GM21367 (cell line): ENCODE measurements at regions not wholly inside any gene's neighbourhood (a gene's known extent, or its start where the extent isn't known, plus 50 kb on each side); places are given as distances from the start of the nearest gene placed in this dataset.
A peak's percentile ranks its signal among the peaks of the same experiment; 100 is the strongest.

Experiments used
- ATAC-seq: cut with Tn5 transposase; IDR thresholded peaks from one replicate; pipeline ENCODE4 v1.9.1; 2021; ENCODE audit not compliant: unreplicated experiment

DNA sequence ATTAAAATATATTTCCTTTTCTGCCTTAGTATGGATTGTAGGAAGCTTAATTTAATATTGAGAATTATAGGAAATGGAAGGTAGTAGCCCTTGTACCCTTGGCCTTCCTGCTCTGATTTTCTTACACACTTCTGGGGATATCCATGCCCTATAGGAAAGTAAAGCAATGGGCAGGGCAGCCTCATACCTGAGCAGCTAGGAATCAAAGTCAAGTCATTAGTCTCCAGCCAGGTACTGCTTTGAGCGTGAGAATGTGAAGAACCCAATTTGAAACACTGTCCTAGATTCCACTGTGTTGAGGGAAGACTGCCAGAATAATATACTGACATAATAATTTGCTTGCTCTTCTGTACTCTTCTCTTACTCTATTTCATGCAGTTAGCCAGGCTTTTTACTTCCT, 51.0 kb upstream of the L3MBTL3 start:
- no peak for ATAC-seq

DNA sequence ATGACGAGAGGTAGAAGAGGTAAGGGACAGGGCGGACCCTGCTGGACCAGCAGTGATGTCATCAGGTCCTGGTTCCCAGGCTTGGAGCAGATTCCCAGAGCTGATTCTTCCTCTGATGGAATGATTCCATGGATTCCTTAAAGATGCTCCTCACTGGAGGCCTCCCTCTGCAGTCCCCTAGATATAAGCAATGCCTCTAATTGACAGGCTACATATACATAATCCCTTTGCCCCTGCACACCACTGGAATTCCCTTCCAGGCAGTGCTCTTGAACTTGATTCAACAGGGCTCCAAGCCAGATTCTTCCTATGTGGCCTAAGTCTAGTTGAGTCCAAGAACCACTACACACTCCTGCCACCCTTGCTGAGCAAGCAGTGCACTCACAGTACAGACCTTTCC, 52.3 kb upstream of the L3MBTL3 start:
- no peak for ATAC-seq

DNA sequence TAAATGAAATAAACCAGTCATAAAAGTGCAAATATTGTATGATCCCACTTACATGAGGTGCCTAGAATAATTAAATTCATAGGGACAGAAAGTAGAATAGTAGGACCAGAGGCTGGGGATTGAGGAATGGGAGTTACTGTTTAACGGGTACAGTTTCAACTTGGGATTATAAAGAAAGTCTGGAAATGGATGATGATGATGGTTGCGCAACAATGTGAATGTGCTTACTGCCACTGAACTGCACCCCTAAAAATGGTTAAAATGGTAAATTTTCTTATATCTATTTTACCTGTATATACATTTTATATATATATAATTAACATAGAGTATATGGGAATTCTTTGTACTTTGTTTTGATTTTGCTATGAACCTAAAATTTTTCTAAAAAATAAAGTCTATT, 53.3 kb upstream of the L3MBTL3 start:
- ATAC-seq, result no peak

DNA sequence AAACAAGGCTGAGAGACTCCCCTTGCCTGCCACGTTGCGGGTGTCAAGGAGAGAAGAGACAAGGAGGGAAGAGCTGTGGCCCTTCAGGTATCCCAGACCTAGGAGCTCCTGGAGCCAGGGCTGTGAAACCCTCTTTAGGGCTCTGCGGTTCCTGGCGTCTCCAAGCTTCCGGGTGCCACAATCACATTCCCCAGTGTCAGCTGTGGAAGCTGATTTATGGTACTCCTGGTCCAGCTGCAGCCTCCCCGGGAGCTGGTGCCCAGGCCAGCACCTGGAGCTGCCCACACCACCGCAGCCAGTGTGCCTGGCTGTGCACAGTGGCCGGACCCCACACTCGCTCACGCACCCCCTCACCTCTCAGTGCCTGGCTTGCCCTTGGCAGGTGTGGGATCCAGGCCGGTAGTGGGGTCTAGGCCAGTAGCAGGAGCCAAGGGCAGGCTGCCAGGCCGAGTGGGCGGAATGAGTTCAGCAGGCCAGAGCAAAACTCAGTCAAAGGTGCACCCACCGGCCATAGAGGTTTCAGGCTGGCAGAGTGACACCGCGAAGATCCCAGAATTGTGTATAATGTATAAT, 58.9 kb upstream of the L3MBTL3 start:
- ATAC-seq, result no peak

DNA sequence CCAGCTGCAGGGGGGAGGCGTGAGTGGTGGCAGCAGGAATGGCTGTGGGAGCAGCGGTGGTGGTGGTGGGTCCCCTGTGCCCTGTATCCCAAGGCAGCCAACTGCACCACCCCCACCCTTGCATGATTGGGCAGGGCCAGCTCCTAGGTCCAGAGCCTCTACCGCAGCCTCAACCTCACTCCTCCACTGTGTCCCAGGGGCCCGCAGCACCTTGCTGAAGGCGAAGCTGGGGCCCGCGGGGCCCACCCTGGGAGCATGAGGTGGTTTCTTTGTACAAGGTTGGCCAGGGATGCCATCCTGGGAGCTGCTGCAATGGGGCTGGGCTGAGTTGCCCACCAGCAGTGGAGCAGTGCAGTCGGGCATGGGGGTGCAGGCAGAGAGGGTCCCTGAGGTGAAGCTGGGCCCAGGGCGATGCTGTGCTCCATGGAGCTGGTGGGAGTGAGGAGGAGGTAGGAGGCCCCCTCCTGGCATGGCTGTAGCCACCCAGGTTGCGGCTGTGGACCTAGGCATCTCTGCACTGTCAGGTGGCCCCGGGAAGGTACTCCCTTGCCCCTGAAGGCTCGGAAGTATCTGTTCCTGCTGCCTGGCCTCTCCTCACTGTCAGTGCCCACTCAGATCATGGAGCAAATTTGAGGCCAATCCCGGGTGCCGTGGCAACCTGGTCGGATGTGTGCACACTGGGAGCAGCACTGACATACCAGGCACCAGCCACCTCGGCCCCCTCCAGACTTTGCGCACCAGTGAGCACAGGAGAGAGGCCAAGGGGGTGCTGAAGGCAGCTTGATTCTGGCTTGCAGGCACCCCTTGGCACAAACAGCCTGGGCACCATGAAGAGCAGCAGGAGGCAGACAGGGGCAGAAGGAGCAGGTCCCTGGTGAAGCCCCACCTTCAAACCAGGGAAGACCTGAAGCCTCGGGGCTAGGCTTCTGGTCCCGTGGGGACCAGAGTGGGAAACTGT, 60.2 kb upstream of the L3MBTL3 start:
- no peak for ATAC-seq

DNA sequence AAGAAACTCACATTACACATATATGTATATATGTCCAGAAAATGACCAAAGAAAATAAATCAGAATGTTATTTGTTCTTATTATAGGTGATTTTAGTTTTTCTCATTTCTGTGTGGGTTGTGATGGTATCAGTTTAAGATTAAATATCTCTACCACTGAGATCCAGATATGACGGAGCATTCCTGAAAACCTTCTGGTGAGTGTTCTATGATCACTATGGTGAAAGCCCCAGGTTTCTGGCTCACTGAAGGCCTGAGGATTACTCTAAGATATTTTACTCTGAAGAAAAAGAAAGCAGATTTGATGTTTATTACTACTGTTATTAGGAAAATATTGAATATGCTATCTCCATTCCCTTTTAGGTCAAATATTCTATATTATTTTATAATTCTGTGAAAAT, 62.8 kb upstream of the L3MBTL3 start:
- no peak for ATAC-seq

DNA sequence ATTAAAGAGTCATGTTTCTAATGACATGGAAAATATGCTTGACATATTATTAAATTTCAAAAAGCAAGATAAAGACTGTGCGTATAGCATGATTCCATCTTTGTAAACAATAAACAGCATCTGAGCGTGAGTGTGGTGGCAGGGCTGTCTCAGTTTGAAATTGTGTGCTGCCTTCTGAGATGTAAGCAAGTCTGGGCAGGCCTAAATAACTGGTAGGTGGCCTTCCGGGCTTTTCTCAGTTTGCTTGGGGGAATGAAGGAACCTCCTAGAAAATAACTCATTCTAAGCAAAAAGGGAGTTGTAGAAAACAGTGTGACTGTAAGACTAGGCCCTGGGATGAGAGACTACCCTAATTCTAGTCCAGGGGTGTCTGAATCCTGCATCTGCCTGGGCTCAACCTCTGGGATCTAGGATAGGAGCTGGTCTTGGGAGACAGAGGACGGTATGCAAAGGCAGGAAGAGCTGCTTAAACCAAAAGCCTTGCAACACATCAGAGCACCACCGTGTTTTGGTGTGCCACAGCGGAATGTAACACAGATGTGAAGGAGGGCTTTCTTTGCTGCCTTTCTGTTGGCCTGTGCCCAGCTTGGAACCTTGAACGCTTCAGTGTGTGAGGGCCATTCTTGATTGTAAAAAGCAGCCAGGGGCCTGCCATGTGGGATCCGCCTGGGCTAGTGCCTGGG, 63.5 kb upstream of the L3MBTL3 start:
- ATAC-seq, result no peak

DNA sequence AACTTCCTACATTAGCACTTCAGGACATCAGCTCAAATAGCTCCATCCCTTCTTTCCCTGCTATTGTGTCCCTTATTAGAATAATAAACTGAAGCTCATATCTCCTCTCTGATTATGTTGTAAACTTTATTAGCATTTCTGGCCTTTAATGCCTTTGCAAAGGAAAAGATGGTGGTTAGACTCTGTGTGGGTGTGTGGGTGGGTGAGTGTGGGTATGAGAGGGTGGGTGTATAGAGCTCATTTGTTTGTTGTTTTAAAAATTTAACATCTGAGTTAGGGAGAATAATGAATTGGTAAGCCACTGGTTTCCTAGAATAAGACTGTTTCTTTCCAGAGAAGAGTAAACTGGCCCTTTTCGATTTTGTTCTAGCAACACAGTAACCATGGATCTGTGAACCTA, 70.6 kb upstream of the L3MBTL3 start:
- ATAC-seq, result no peak

DNA sequence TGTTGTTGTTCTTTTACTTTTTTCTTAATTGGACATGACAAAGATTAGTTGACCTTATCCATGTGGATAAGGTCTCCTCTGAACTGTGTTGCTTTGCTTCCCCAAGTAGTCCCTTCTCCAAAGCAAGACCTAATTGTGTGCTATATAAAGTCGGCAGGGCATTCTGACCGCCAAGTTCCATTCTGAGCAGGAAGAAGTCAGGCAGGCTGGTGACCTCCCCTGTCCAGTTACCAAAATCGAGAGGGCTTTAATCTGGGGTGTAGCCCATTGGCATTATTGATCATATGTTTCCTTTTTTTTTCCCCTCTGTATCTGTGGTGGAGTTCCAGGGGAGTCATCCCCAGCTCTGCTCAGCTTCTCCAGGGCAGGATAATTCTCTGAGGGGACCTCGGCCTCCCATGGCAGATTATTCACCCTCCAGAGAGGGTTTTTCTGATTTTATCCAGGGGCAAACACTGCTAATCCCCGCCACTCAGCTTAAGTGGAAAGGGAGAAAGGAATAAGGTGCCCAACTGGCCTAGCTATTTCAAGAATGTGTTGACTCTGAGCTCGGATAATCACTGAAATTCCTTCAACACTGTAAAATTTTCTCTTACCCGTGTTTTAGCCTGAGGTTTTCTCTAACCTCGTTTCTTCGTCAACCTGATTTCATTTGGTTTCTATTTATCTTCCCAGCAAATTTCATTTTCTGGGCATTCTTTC, 71.8 kb upstream of the L3MBTL3 start:
- ATAC-seq, result no peak

DNA sequence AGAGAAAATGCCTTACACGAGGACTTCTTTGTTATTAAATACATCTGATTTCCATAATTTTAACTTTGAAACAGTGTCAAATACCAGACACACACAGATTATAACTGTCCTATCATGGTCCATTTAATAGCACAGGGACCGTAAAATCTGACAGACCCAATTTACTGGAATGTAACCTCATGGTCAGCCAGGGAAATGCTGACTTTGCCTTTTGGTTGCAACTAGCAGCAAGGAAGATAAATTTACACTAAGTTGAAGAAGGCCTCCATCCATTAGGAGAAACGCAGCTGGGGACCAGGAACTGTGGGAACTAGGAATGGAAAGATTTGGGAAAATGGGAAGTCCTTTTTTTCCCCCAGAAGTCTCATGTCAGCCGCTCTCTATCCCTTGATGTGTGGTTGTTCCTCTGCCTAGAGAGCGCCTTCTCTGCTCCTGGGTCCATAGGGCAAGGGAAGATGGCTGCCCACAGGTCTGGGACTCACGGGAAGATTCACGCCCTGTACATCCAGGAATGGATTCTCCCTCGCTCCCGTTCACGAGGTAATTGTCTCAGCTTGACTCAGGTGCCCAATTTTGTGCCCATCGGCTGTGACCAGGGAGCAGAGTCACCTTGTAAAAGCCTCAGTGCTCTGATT, 74.6 kb upstream of the L3MBTL3 start:
- ATAC-seq, result no peak

DNA sequence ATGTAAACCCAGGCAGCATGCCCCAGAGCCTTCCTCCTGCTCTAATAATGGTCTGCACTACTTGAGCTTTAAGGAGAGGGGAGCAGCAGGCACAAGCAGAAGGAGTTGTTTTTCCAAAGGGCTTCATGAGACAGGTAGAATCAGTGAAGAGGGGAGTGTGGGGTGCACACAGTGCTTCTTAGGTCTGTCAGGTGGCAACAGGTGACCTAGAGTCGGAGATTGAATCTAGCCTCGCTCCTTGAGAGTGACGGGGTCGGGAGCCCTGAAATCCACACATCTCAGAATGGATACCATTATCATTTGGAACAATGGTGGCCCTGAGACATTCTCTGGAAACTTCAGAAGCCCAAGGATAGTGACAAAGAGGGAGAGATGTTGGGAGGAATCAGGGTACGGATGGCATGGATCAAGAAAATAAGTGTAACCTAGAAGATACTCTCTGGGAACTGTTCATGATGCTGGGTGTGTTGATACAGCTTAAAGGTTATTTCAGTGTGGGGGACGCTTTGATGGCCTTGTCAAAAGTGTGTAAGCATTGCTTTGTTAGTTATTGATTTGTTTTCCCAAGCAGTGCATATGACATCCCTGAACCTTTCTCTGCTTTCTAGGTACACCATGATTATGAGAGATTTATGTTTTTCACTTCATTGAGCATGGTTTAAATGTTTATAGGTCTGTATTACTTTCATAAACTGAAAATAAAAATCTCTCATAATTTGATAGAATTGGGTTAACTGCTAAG, 77.8 kb upstream of the L3MBTL3 start:
- no peak for ATAC-seq

DNA sequence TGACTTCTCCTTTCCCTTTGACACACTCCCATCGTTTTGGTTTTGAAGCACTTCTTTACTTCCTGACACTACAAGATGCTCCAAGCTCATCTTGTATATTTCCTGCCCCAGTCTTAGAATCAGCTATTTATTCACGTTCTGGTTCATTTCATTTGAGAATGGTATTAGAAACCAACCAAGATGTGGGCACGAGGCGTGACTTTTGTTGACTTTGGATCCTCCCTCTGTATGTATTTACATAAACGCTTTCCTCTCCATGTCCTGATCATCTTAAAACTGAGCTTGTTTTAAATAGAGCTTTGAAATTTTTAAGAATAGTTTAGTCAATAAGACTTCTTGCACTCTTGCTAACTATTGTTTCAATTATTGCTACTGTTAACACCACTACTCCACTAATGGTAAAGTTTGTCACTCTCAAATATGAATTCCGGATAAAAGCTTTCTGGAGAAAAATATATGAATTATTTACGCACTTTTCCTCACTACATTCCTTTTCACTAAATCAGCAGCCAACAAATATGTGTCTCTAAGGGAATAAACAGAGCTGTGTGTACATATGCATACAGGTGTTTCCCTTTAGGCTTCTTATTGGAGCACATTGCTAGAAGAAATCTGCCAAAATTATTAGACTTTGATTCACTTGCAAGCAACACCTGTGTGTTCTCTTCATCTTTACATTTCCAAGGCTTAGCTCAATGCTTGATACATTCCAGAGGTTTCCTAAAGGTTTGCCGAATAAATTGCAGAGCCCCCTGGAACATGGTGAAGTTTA, 77.3 kb upstream of the TMEM244 start:
- no peak for ATAC-seq

DNA sequence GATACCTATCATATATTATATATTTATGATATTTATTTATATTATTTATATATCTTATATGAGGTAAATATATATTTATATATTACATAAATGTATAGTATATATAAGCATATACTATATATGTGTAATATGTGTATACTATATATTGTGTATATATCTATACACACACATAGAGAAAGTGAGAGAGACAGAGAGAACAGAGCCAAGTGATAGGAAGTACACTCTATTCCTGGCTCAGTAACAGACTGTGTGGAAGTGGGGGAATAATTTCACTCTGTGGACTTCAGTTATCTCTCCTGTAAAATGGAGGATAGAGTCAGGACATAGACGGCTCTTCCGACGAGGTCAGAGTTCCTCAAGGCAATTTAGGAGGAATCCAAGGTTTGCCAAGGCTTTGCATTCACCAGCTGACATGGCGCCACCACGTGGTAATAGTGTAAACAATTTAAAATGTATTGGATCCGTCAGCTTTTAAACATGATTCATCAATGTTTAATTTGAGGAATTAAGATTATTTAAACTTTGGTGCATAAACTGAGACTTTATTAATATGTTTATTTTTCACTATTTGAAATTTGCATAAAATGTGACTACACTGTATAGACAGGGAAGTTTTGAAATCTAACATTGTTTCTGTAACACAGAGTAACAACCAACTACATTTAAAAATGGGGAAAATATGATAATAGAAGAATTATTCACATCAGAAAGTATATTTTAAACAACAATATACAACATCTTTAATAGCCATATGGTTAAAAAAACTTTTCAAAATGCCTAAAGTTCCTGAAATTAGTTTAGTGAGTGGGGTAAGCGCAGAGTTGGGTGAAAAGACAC, 75.4 kb upstream of the TMEM244 start:
- ATAC-seq, result peak; percentile 90

DNA sequence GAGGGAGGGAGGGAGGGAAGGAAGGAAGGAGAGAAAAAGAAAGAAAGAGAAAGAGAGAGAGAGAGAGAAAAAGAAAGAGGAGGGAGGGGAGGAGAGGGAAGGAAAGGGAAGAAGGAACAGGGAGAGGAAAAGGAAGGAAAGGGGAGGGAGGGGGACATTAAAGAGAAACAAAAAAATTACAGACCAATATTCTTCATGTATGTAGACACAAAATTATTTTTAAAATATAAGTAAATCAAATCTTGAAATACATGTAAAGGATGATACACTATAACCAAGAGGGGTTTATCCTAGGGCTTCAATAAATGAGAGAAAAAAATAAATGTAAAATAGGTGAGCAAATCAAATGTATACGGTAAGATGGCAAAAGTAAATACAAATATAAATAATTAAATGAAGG, 71.2 kb upstream of the TMEM244 start:
- ATAC-seq, result no peak

DNA sequence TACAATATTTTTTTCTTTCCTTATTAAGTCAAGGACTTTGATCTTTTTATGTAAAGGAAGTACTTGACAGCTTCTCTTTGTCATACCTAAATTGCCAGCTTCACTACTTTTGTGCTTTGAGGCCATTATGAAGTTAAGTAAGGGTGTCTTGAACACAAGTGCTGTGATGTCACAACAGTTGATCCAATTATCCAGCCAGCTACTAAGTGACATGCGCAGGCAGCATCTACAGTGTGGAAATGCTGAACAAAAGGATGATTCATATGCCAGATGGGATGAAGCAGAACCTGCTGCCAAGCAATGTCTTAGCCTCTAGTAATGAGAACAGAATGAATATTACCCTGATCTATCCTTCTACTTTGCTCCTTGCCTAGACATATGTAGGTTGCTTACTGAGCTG, 68.3 kb upstream of the TMEM244 start:
- ATAC-seq, result no peak

DNA sequence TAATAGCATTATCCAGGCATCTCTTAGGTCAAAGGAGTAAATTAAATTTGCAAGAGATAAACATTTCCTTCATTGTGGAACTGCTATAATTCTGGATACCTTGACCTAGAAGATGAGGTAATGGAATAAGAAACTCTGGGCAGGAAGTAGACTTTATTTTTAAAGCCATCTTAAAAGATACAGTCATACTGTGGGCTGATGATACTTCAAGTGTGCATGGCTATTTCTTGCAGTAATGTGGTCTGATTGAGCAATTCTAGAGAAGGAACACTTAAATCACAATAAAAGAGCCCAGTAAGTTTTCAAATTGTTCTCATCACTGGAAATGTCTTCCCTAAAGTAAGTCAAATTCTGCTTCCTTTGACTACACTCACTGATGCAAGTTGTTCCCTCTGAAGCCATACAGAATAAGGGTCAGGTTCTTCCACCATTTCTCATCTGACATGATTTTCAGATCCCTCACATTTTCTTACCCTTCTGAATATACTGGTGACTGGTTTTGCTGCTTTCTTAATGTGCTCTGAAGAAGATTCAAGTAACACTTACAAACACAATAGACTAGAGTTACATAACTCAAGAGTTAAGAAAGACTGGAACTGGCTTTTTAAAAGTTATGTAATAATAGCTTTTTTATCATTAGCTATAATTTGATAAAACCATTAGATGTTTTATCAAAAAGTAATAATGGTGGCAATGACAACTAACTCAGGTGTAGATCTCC, 62.6 kb upstream of the TMEM244 start:
- ATAC-seq, result no peak

DNA sequence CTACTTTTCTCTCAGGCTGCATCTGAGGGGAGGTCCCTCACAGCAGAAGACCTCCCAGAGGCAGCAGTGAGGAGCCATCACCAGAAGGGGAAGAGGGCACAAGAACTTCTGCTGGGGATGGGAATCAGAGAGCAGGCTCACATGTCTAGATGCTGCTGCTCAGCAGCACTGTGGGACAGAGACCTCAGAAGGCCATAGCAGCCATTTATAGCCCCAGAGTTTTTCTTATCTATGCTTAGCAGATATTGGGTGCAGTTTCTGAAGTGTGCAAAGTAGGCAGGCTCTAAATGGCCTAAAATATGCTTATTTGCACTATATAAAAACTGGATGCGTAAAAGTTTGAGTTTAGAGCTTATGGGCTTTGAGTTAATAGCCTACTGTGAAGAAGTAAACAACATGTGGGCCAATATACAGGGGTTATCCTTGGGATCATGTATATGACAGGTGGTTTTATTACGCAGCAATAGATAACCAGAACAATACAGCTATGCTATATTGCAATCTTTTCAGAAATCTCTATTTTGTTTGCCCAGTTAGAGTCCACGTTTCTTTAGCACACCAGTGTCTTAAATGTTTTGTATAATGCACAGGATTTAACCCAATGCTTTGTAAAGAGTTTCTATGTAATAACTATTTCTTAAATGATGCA, 60.2 kb upstream of the TMEM244 start:
- ATAC-seq, result no peak
